ENCODE measurements at regions not wholly inside any gene's neighbourhood (a gene's known extent, or its start where the extent isn't known, plus 50 kb on each side); places are given as distances from the start of the nearest gene placed in this dataset.

DNA sequence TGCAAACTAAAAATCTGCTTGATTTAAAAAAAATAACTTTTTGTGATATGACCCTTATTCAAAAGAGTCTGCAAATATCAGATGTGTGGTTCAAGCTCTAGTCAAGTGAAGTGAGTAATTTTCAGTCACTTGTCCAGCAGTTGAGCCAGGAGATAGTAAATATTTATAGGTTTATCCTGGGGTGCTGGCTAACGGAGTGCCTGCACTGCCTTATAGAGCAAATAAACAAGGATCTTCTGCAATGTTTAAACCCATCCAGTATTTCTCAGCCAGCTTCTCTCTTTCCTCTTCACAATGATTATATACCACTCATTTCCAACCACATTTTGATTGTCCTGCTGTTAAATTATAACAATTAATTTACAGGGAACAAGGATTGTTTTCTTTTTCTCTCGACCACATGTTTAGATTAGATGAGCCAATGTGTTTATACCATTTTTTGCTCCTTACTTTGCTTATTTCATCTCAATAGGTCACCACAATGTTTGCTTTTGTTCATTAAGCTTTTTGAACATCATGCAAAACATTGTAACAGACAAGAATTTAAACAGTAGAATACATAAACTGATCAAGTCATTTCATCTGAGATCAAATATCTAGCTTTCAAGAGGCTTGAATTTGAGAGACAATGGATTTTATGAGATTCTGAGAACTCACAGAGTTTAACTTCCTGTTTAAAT, 60.3 kb upstream of the GREM2 start:
- no peak overlapping the region for H3K9ac ChIP-seq (ENCODE audit: insufficient read depth, low read depth, low read length)
- H3K4me1 ChIP-seq (ENCODE audit: insufficient read depth, low read length) = no peaks in the 10 kb centered on the region
- no peaks in the 10 kb centered on the region for H4K20me1 ChIP-seq (ENCODE audit: insufficient read depth, low read length)
- H3K79me2 ChIP-seq (ENCODE audit: insufficient read depth, low read length) = no peaks in the 10 kb centered on the region
- FAIRE-seq (no peak), ATAC-seq (no peak), DNase-seq (ENCODE audit: low spot score) (no peak)
- no peaks in the 10 kb centered on the region for H3K9me3 ChIP-seq (ENCODE audit: low read length)
- 5% methylated on average over 2 of the region's 2 CpGs for WGBS (ENCODE audit: low lambda C conversion rate)
- BruUV-seq (replicated peaks) = no TSS peak
- ChIA-PET CTCF (ENCODE audit: low intra/inter-chr PET ratio, low total read pairs) (no interaction called here), POLR2A (no interaction called here)
- no peak overlapping the region for H3K4me2 ChIP-seq (ENCODE audit: low read depth, low read length)
- in situ Hi-C loops (cut with HindIII; ENCODE audit: extremely low pct_ligation_motif_present, low pct_unique_long_range_greater_than_20kb) = no loop called here
- H3K36me3 ChIP-seq (replicated peaks in 1 of 2; ENCODE audit: control insufficient read depth in 1 of 2, insufficient read depth in 2 of 2, low read length in 2 of 2) = no peaks in the 10 kb centered on the region
- intact Hi-C loops (cut with micrococcal nuclease; ENCODE audit: unreplicated experiment) = no loop called here
- H3K27ac ChIP-seq (ENCODE audit: extremely low read length, insufficient read depth, low read length) = no peak overlapping the region
- H3K4me3 ChIP-seq (replicated peaks in 1 of 3; ENCODE audit: insufficient read depth in 1 of 3, low read depth in 2 of 3, low read length in 3 of 3) = no peak overlapping the region
- no peak overlapping the region for H2AFZ ChIP-seq (ENCODE audit: low read length)
- no peaks in the 10 kb centered on the region for H3K27me3 ChIP-seq (ENCODE audit: control insufficient read depth in 1 of 2, insufficient read depth in 2 of 2, low read length in 2 of 2)
- TF ChIP-seq POLR2AphosphoS2 (IDR thresholded peaks at IDR 0.05; ENCODE audit: low read depth, low read length) = no peak

DNA sequence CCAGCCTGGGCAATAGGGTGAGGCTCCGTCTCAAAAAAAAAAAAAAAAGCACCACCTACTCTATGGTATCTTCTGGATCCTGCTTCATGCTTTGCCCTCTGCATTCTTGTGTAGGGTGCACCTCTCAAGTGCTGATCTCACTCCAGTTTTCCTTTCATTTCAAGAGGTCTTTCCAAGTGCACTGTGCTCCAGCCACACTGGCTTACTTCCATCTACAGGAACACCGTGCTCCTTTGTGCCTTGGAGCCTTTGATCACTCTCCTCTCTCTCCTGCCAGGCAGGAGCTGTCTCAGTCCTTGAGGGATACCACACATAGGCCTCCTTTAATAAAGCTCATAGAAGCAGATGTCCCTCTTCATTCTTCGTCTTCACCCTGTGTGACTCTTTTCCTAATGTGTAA, 55.4 kb upstream of the GREM2 start:
- DNase-seq (ENCODE audit: low spot score) (no peak), ATAC-seq (no peak), FAIRE-seq (no peak)
- H3K27ac ChIP-seq (ENCODE audit: extremely low read length, insufficient read depth, low read length) = no peak overlapping the region
- no TSS peak for BruUV-seq (replicated peaks)
- WGBS (ENCODE audit: low lambda C conversion rate) = 12% methylated on average over 3 of the region's 3 CpGs
- TF ChIP-seq, protein P1, sequence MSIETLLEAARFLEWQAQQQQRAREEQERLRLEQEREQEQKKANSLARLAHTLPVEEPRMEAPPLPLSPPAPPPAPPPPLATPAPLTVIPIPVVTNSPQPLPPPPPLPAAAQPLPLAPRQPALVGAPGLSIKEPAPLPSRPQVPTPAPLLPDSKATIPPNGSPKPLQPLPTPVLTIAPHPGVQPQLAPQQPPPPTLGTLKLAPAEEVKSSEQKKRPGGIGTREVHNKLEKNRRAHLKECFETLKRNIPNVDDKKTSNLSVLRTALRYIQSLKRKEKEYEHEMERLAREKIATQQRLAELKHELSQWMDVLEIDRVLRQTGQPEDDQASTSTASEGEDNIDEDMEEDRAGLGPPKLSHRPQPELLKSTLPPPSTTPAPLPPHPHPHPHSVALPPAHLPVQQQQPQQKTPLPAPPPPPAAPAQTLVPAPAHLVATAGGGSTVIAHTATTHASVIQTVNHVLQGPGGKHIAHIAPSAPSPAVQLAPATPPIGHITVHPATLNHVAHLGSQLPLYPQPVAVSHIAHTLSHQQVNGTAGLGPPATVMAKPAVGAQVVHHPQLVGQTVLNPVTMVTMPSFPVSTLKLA (IDR thresholded peaks at IDR 0.05) = no peak
- no peak for TF ChIP-seq ZNF768 (CRISPR knock-in tag; IDR thresholded peaks at IDR 0.05)
- no peak for TF ChIP-seq ZNF724P (CRISPR knock-in tag; IDR thresholded peaks at IDR 0.05; ENCODE audit: borderline replicate concordance)
- TF ChIP-seq CENPX (CRISPR knock-in tag; IDR thresholded peaks at IDR 0.05) = no peak
- TF ChIP-seq FOXJ3 (CRISPR knock-in tag; IDR thresholded peaks at IDR 0.05; ENCODE audit: borderline replicate concordance) = no peak
- TF ChIP-seq, protein P2, sequence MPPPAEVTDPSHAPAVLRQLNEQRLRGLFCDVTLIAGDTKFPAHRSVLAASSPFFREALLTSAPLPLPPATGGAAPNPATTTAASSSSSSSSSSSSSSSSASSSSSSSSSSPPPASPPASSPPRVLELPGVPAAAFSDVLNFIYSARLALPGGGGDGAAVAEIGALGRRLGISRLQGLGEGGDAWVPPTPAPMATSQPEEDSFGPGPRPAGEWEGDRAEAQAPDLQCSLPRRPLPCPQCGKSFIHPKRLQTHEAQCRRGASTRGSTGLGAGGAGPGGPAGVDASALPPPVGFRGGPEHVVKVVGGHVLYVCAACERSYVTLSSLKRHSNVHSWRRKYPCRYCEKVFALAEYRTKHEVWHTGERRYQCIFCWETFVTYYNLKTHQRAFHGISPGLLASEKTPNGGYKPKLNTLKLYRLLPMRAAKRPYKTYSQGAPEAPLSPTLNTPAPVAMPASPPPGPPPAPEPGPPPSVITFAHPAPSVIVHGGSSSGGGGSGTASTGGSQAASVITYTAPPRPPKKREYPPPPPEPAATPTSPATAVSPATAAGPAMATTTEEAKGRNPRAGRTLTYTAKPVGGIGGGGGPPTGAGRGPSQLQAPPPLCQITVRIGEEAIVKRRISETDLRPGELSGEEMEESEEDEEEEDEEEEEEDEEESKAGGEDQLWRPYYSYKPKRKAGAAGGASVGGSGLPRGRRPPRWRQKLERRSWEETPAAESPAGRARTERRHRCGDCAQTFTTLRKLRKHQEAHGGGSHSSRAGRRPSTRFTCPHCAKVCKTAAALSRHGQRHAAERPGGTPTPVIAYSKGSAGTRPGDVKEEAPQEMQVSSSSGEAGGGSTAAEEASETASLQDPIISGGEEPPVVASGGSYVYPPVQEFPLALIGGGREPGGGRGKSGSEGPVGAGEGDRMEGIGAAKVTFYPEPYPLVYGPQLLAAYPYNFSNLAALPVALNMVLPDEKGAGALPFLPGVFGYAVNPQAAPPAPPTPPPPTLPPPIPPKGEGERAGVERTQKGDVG (CRISPR knock-in tag; IDR thresholded peaks at IDR 0.05; ENCODE audit: borderline replicate concordance) = no peak
- no peak for TF ChIP-seq MED8 (CRISPR knock-in tag; IDR thresholded peaks at IDR 0.05; ENCODE audit: insufficient replicate concordance)
- no peaks in the 10 kb centered on the region for H3K4me1 ChIP-seq (ENCODE audit: insufficient read depth, low read length)
- H3K79me2 ChIP-seq (ENCODE audit: insufficient read depth, low read length) = no peaks in the 10 kb centered on the region
- ChIA-PET CTCF (ENCODE audit: low intra/inter-chr PET ratio, low total read pairs) (no interaction called here), POLR2A (no interaction called here)
- H3K27me3 ChIP-seq (ENCODE audit: control insufficient read depth in 1 of 2, insufficient read depth in 2 of 2, low read length in 2 of 2) = no peaks in the 10 kb centered on the region
- intact Hi-C loops (cut with micrococcal nuclease; ENCODE audit: unreplicated experiment) = no loop called here
- H3K9me3 ChIP-seq (ENCODE audit: low read length) = no peaks in the 10 kb centered on the region
- no peaks in the 10 kb centered on the region for H4K20me1 ChIP-seq (ENCODE audit: insufficient read depth, low read length)
- H3K36me3 ChIP-seq (replicated peaks in 1 of 2; ENCODE audit: control insufficient read depth in 1 of 2, insufficient read depth in 2 of 2, low read length in 2 of 2) = no peaks in the 10 kb centered on the region
- H3K4me3 ChIP-seq (replicated peaks in 1 of 3; ENCODE audit: insufficient read depth in 1 of 3, low read depth in 2 of 3, low read length in 3 of 3) = no peak overlapping the region
- no peak overlapping the region for H3K4me2 ChIP-seq (ENCODE audit: low read depth, low read length)
- in situ Hi-C loops (cut with HindIII; ENCODE audit: extremely low pct_ligation_motif_present, low pct_unique_long_range_greater_than_20kb) = no loop called here
- H2AFZ ChIP-seq (ENCODE audit: low read length) = no peak overlapping the region
- no peak overlapping the region for H3K9ac ChIP-seq (ENCODE audit: insufficient read depth, low read depth, low read length)
